ENCODE measurements at regions not wholly inside any gene's neighbourhood (a gene's known extent, or its start where the extent isn't known, plus 50 kb on each side); places are given as distances from the start of the nearest gene placed in this dataset.
"Not testable (repeated sequence)": the region's sequence is repeated elsewhere in the genome, so short reads cannot be mapped to it uniquely, and the experiment has no call there.

DNA sequence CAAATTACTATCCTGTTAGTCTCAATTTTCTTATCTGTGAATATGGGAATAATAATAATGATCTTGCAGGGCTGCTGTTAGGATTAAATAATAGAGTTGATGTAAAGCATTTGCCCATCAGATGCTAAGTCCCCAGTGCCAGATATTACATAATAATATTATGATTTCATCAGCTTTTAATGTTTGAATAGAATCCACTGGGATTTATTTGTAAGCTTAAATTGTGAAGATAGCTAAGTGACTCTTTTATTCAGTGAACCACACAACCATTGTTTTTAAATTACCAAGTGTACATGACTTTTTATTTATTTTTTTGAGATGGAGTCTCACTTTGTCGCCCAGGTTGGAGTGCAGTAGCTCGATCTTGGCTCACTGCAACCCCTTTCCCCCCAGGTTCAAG lies 510.3 kb upstream of the DPP6 start:
- no peak for DNase-seq

GRCh38 chr7:153543232-153543631 lies 509.0 kb upstream of the DPP6 start:
- DNase-seq: no peak

DNA sequence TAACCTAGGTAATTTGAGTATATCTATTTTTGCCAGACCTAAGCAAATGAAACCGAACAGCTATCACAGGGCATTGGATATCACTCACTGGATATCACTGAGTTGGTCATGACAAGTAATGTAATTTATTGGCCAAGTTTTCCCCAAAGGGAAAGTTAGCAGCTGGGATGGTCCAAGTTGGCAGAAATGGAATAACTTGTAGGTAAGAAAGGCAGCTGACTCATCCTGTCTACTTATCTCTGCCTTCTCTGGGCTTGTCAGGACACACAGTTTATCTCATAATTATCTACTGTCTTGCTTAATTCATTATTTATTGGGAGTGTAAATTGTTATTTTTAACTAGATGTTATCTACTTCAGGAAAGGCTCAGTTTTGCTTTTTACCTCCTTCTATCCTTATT lies 502.0 kb upstream of the DPP6 start:
- no peak for DNase-seq

- no peak for DNase-seq
These were observed 487.8 kb upstream of the DPP6 start for GRCh38 chr7:153564391-153564790.

- DNase-seq: no peak
These were observed 485.9 kb upstream of the DPP6 start for GRCh38 chr7:153566324-153566723.

DNA sequence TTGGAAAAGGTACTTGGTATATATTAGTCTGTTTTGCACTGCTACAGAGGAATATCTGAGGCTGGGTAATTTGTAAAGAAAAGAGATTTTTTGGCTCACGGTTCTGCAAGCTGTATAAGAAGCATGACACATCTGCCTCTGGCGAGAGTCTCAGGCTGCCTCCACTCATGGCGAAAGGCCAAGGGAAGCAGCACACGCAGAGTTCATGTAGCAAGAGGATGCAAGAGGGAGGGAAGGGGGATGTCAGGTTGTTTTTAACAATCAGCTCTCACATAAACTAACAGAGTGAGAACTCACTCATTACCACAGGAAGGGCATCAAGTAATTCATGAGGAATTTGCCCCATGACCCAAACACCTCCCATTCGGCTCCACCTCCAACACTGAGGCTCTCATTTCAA lies 484.8 kb upstream of the DPP6 start:
- no peak for DNase-seq

DNA sequence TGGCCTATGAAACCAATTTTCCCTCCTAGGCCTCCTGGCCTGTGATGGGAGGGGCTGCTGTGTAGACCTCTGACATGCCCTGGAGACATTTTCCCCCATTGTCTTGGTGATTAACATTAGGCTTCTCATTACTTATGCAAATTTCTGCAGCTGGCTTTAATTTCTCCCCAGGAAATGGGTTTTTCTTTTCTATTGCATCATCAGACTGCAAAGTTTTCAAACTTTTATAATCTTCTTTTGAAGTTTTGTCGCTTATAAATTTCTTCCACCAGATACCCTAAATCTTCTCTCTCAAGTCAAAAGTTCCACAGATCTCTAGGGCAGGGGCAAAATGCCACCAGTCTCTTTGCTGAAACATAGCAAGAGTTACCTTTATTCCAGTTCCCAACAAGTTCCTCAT lies 482.7 kb upstream of the DPP6 start:
- DNase-seq: not testable (repeated sequence)

- no peak for DNase-seq
These were observed 476.1 kb upstream of the DPP6 start for GRCh38 chr7:153576096-153576495.

- no peak for DNase-seq
These were observed 470.8 kb upstream of the DPP6 start for GRCh38 chr7:153581419-153581818.

DNA sequence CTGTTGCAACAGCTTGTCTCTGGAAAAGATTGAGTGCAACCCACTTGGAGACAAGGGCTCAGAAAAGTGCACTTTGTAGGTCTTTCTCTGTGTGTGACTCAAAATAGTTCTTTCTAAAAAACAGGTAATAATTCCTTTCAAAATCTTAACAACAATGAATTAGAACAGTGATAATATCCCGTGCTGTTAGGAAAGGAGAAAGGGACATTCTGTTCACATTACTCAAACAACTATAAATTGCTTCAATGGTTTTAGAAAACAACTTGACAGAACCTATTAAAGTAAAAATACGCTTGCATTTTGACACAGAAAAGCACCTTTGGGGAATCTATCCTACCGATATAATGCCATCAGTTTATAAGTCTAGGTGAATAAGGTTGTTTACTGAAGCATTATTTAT lies 468.1 kb upstream of the DPP6 start:
- DNase-seq: no peak

- DNase-seq: no peak
These were observed 463.6 kb upstream of the DPP6 start for GRCh38 chr7:153588586-153588985.

DNA sequence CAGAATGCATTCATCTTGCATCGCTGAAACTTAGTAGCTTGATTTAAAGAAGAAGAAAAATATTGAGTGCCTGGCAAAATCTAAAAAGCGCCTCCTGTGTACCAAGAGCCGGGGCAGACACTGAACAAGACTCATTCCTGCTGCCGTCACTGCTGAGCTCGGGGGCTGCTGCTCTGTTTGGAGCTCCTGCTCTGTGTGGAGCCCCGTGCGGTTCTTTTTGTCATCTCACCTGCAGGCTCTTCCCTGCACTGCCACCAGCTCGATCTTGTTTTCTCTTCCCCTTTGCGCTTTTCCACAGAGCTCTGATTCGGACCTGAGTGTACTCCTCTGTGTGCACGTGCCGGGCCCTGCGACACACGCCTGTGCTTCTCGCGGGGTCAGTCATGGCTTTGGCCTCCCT lies 462.1 kb upstream of the DPP6 start:
- DNase-seq: no peak

- DNase-seq: no peak
These were observed 461.6 kb upstream of the DPP6 start for GRCh38 chr7:153590571-153590970.

GRCh38 chr7:153607354-153607753 lies 444.8 kb upstream of the DPP6 start:
- no peak for DNase-seq

DNA sequence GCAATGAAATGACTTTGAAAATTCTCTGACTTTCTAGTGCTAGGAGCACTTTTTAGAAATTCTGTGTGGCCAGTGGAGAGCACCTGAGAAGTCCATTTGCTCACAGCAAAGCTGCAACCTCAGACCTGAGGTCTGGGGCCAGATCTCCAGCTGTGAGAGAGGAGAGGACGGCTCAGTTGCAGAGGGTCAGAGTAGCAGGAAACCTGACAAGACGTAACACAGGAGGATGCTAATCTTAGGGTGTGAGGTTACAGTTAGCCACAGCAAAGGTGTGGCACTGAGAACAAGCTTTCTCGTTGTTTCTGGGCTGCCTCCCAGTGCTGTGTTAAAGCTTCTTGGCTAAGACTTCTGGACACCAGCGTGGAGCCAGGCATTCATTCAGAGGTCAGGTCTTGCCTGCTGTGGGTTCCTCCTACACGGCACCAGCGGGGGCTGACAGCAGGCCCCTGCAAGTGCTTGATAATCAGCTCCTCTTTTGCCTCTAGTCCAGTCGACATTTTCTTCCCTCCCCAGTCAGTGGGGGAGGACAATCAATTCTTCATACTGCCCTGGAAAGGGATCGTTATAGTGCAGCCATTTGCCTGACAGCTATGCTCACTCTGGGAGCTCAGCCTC lies 435.4 kb upstream of the DPP6 start:
- DNase-seq: peak; percentile 46

GRCh38 chr7:153627323-153627722 lies 424.9 kb upstream of the DPP6 start:
- DNase-seq: no peak

- no peak for DNase-seq
These were observed 423.8 kb upstream of the DPP6 start for GRCh38 chr7:153628406-153628805.

DNA sequence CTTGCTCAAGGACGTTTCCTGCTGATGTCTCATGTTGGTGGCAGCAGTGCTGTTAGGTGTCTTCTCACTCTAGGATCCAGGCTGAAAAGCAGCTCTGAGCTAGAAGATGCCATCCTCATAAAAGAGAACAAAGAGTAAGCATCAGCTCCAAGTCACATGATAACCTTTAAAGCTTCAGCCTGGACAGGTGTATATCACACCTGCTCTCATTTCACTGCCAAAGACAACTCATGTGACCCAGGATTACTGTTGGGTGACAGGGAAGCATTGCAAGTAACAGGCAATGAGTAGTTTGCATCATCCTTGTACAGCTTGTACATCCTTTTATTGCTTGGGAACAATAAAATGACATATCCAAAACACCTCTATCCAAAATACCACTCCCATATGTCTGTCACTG lies 423.4 kb upstream of the DPP6 start:
- no peak for DNase-seq

- DNase-seq: no peak
These were observed 413.3 kb upstream of the DPP6 start for GRCh38 chr7:153638821-153639435.

DNA sequence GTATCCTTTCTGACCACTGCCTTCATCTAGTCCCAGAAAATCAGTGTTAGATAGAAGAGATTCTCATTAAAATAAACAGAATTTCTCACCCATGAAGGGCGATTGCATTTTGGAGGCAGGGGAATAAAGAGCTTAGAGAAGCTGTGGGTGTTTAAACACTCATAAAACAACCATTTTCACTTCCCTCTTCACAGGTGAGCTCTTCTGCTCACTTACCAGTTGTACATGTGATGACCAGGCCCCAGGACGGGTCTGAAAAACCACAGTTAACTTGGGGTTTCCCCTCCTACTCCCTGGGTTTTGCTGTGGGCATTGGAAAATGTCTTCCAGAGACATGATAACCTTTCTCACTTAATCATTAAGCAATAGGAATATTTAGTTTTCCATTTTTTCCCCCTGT lies 411.6 kb upstream of the DPP6 start:
- no peak for DNase-seq

DNA sequence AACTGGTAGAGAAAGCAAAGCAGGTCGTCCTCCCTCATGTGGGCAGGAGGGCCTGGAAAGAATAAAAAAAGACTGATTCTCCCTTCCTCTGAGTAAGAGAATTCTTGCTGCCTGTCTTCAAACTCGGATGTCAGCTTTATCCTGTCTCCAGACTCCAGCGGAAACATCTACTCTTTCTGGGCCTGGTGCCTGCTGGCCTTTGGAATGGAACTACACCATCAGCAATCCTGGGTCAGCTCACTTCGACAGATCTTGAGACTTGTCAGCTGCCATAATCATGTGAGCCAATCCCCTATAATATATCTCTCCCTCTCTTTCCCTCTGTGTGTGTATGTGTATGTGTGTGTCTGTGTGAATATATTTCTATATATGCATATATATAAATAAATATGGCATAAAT lies 411.0 kb upstream of the DPP6 start:
- DNase-seq: no peak

- DNase-seq: no peak
These were observed 409.2 kb upstream of the DPP6 start for GRCh38 chr7:153642989-153643388.

GRCh38 chr7:153657182-153657800 lies 394.9 kb upstream of the DPP6 start:
- no peak for DNase-seq

- DNase-seq: no peak
These were observed 377.1 kb upstream of the DPP6 start for GRCh38 chr7:153675131-153675530.

GRCh38 chr7:153682628-153683027 lies 369.6 kb upstream of the DPP6 start:
- DNase-seq: peak; percentile 15
